ENCODE measurements at regions not wholly inside any gene's neighbourhood (a gene's known extent, or its start where the extent isn't known, plus 50 kb on each side); places are given as distances from the start of the nearest gene placed in this dataset.

- TF ChIP-seq GATA3 (IDR thresholded peaks at IDR 0.05; ENCODE audit: low read depth, low read length) = no peak
- TF ChIP-seq GATA2 (IDR thresholded peaks at IDR 0.05; ENCODE audit: low read depth, low read length) = no peak
Observed at GRCh38 chr13:70362820-70363570, 254.7 kb upstream of the KLHL1 start.
